GM23338 (cell line): ENCODE measurements at regions not wholly inside any gene's neighbourhood (a gene's known extent, or its start where the extent isn't known, plus 50 kb on each side); places are given as distances from the start of the nearest gene placed in this dataset.

Source experiments
- ATAC-seq: fragments of 200-7000 bp; cut with Tn5 transposase; 3 replicates; pipeline ENCODE4 v1.9.1; 2020
- DNase-seq: peaks from one replicate; pipeline ENCODE4 v3.0.0-alpha.2; 2015; ENCODE audit warnings: low spot score
- H2AFZ ChIP-seq: fragments of 200-600 bp; sonication (generic); 2 replicates; pipeline ENCODE4 v1.8.0; 2016; ENCODE audit warnings: antibody characterized with exemption, mild to moderate bottlenecking, moderate library complexity
- H3F3A ChIP-seq: fragments of 200-600 bp; sonication (generic); replicated peaks from 2 replicates; pipeline ENCODE4 v1.8.0; 2017; ENCODE audit warnings: antibody characterized with exemption, mixed run types, low read depth
- H3K27ac ChIP-seq: fragments of 200-600 bp; sonication (generic); 2 replicates; pipeline ENCODE4 v1.6.1; 2016; ENCODE audit warnings: low read depth
- H3K27me3 ChIP-seq: fragments of 200-600 bp; sonication (generic); 2 replicates; pipeline ENCODE4 v1.8.0; 2016; ENCODE audit warnings: mild to moderate bottlenecking, mixed run types, moderate library complexity; ENCODE audit not compliant: insufficient read depth
- H3K36me3 ChIP-seq: fragments of 200-600 bp; sonication (generic); 2 replicates; pipeline ENCODE4 v1.8.0; 2016; ENCODE audit warnings: mild to moderate bottlenecking; ENCODE audit not compliant: insufficient read depth
- H3K4me1 ChIP-seq: fragments of 200-600 bp; sonication (generic); 2 replicates; pipeline ENCODE4 v1.8.0; 2016; ENCODE audit warnings: mild to moderate bottlenecking, moderate library complexity; ENCODE audit not compliant: insufficient read depth
- H3K4me2 ChIP-seq: fragments of 200-600 bp; sonication (generic); 2 replicates; pipeline ENCODE4 v1.7.1; 2017; ENCODE audit warnings: mixed run types
- H3K4me3 ChIP-seq: fragments of 200-600 bp; sonication (generic); 2 replicates; pipeline ENCODE4 v1.6.1; 2016; ENCODE audit warnings: mixed run types
- H3K79me2 ChIP-seq: fragments of 200-600 bp; sonication (generic); replicated peaks from 2 replicates; pipeline ENCODE4 v1.8.0; 2017; ENCODE audit warnings: mild to moderate bottlenecking; ENCODE audit not compliant: insufficient read depth
- H3K9me2 ChIP-seq: fragments of 200-600 bp; sonication (generic); 2 replicates; pipeline ENCODE4 v1.8.0; 2017; ENCODE audit not compliant: insufficient read depth
- H4K20me1 ChIP-seq: fragments of 200-600 bp; sonication (generic); replicated peaks from 2 replicates; pipeline ENCODE4 v1.8.0; 2017; ENCODE audit warnings: mild to moderate bottlenecking; ENCODE audit not compliant: insufficient read depth
- H3K27ac Mint-ChIP-seq: 2 replicates; pipeline ENCODE4 v1.8.0; 2020; ENCODE audit warnings: inconsistent platforms, mild to moderate bottlenecking, moderate library complexity, mixed read lengths
- H3K27me3 Mint-ChIP-seq: 3 replicates; pipeline ENCODE4 v1.8.0; 2022; ENCODE audit warnings: low read depth, mild to moderate bottlenecking, moderate library complexity, mixed read lengths, inconsistent platforms; ENCODE audit not compliant: insufficient read depth, poor library complexity
- H3K36me3 Mint-ChIP-seq: 3 replicates; pipeline ENCODE4 v1.8.0; 2021; ENCODE audit warnings: low read depth, mild to moderate bottlenecking, inconsistent platforms, moderate library complexity, mixed read lengths
- H3K4me1 Mint-ChIP-seq: 3 replicates; pipeline ENCODE4 v1.8.0; 2020; ENCODE audit warnings: mild to moderate bottlenecking, inconsistent platforms, mixed read lengths
- H3K4me3 Mint-ChIP-seq: 3 replicates; pipeline ENCODE4 v1.8.0; 2021; ENCODE audit warnings: moderate library complexity, mild to moderate bottlenecking, inconsistent platforms, mixed read lengths
- H3K9me3 Mint-ChIP-seq: 3 replicates; pipeline ENCODE4 v1.8.0; 2020; ENCODE audit warnings: moderate library complexity, mild to moderate bottlenecking, inconsistent platforms, mixed read lengths
- CTCF ChIP-seq, 2 experiments: fragments of 200-600 bp in 1 of 2; sonication (generic) in 1 of 2; conservative IDR thresholded peaks; 2 replicates each; pipeline versions ENCODE4 v1.5.1 to v1.6.1; 2016 to 2017; ENCODE audit warnings: antibody characterized with exemption in 2 of 2, low read depth in 2 of 2, mild to moderate bottlenecking in 2 of 2, moderate library complexity in 1 of 2
- ETS1 ChIP-seq: IDR thresholded peaks from 2 replicates; pipeline ENCODE4 v1.6.1; 2016; ENCODE audit warnings: antibody characterized with exemption
- POLR2AphosphoS5 ChIP-seq: IDR thresholded peaks from 2 replicates; pipeline ENCODE4 v1.6.1; 2016; ENCODE audit warnings: antibody characterized with exemption, low read depth
- REST ChIP-seq: IDR thresholded peaks from one replicate; pipeline ENCODE4 v1.6.1; 2018; ENCODE audit warnings: antibody characterized with exemption; ENCODE audit not compliant: unreplicated experiment
- STAT1 ChIP-seq: IDR thresholded peaks from one replicate; pipeline ENCODE4 v1.6.1; 2016; ENCODE audit warnings: antibody characterized with exemption; ENCODE audit not compliant: unreplicated experiment
- ZNF331 ChIP-seq: fragments of 250-450 bp; sonication (Bioruptor Pico); IDR thresholded peaks from 2 replicates; pipeline ENCODE4 v1.5.0; 2020; ENCODE audit warnings: low read depth, mild to moderate bottlenecking, moderate library complexity

GRCh38 chr18:61605376-61606067, 272.3 kb downstream of the CDH20 start:
- Histone ChIP-seq H3K27ac (peak overlapping the region; percentile 84), H3K27me3 (no peaks in the 10 kb centered on the region), H3K36me3 (no peaks in the 10 kb centered on the region), H4K20me1 (no peaks in the 10 kb centered on the region), H2AFZ (no peak overlapping the region), H3F3A (no peaks in the 10 kb centered on the region), H3K4me3 (peak overlapping the region; percentile 41), H3K4me2 (peak overlapping the region; percentile 62), H3K4me1 (peaks cover 32% of the 10 kb centered on the region), H3K9me2 (peaks cover 3% of the 10 kb centered on the region; the same call in 1 of the 2 replicates), H3K79me2 (no peaks in the 10 kb centered on the region)
- H3K36me3 Mint-ChIP-seq: peaks cover 13% of the 10 kb centered on the region
- H3K27ac Mint-ChIP-seq: no peak overlapping the region
- H3K4me1 Mint-ChIP-seq: peaks cover 28% of the 10 kb centered on the region
- H3K4me3 Mint-ChIP-seq: peak overlapping the region; percentile 40; the same call in 2 of the 3 replicates
- DNase-seq: no peak
- H3K27me3 Mint-ChIP-seq: no peaks in the 10 kb centered on the region
- peaks cover 15% of the 10 kb centered on the region for H3K9me3 Mint-ChIP-seq
- TF ChIP-seq STAT1 (no peak), ETS1 (no peak), REST (no peak), CTCF (conservative IDR thresholded peaks at IDR 0.05; ENCODE audit: low read depth in 2 of 2) (no peak), POLR2AphosphoS5 (no peak), ZNF331 (CRISPR knock-in tag) (no peak)
- no peak for ATAC-seq
